ENCODE measurements at regions not wholly inside any gene's neighbourhood (a gene's known extent, or its start where the extent isn't known, plus 50 kb on each side); places are given as distances from the start of the nearest gene placed in this dataset.

DNA sequence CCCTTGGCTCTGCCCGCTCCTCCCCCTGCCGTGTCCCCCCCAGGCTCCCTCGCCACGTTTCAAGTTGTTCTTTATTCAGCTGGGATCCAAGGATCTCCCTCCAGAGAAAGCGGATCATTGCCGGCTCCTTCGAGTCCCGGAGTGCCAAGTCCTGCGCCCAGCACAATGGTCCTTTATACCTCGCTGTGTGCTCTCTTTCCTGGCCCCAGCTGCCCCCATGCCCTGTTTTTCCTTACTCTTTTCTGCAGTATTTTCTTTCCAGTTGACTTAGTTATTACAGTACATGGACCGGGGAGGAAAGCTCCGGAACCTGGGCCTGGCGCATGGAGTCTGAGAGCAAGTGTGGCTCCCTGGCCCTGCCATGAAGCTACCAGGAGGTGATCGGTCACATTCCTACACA lies 88.1 kb upstream of the KMT2C start:
- Mint-ChIP-seq H3K4me1 (no peaks in the 10 kb centered on the region), H3K27me3 (ENCODE audit: low read depth in 2 of 2) (peaks cover 0 to 6% of the 10 kb centered on the region in 2 donors), H3K9me3 (no peaks in the 10 kb centered on the region), H3K27ac (no peak overlapping the region), H3K4me3 (no peak overlapping the region), H3K36me3 (no peaks in the 10 kb centered on the region)
- Histone ChIP-seq H3K9me3 (ENCODE audit: control insufficient read depth, insufficient read depth, low read length) (no peaks in the 10 kb centered on the region), H3K27me3 (ENCODE audit: control insufficient read depth, insufficient read depth, low read length) (no peaks in the 10 kb centered on the region), H3K36me3 (ENCODE audit: control insufficient read depth, insufficient read depth, low read length) (no peaks in the 10 kb centered on the region), H3K27ac (ENCODE audit: low read length) (no peak overlapping the region), H3K4me1 (ENCODE audit: control insufficient read depth, insufficient read depth, low read length) (no peaks in the 10 kb centered on the region), H3K4me3 (ENCODE audit: low read length) (no peak overlapping the region)
- ATAC-seq (no peak), DNase-seq (no peak)
- intact Hi-C loops (cut with micrococcal nuclease): no loop called here
- TF ChIP-seq CTCF (IDR thresholded peaks at IDR 0.05): no peak
- 92% methylated on average over 14 of the region's 14 CpGs for WGBS (ENCODE audit: insufficient coverage)

- TF ChIP-seq CTCF (IDR thresholded peaks at IDR 0.05): no peak
- 29% methylated on average over 10 of the region's 10 CpGs for WGBS (ENCODE audit: insufficient coverage)
- intact Hi-C loops (cut with micrococcal nuclease): no loop called here
- H3K4me3 Mint-ChIP-seq: no peak overlapping the region
- Histone ChIP-seq H3K27ac (ENCODE audit: low read length) (no peak overlapping the region), H3K4me3 (ENCODE audit: low read length) (no peak overlapping the region), H3K9me3 (ENCODE audit: control insufficient read depth, insufficient read depth, low read length) (no peaks in the 10 kb centered on the region), H3K4me1 (ENCODE audit: control insufficient read depth, insufficient read depth, low read length) (no peaks in the 10 kb centered on the region), H3K36me3 (ENCODE audit: control insufficient read depth, insufficient read depth, low read length) (no peaks in the 10 kb centered on the region), H3K27me3 (ENCODE audit: control insufficient read depth, insufficient read depth, low read length) (no peaks in the 10 kb centered on the region)
- ATAC-seq (no peak), DNase-seq (no peak)
- no peaks in the 10 kb centered on the region for H3K36me3 Mint-ChIP-seq
- H3K9me3 Mint-ChIP-seq: no peaks in the 10 kb centered on the region
- no peaks in the 10 kb centered on the region for H3K4me1 Mint-ChIP-seq
- no peak overlapping the region for H3K27ac Mint-ChIP-seq
- H3K27me3 Mint-ChIP-seq (ENCODE audit: low read depth in 2 of 2): peaks cover 0 to 6% of the 10 kb centered on the region in 2 donors
Measured at GRCh38 chr7:152522571-152523067, 86.8 kb upstream of the KMT2C start.

GRCh38 chr7:152521420-152522337 lies 85.9 kb upstream of the KMT2C start:
- peaks cover 0 to 6% of the 10 kb centered on the region in 2 donors for H3K27me3 Mint-ChIP-seq (ENCODE audit: low read depth in 2 of 2)
- H3K4me1 ChIP-seq (ENCODE audit: control insufficient read depth, insufficient read depth, low read length): no peaks in the 10 kb centered on the region
- no peak for ATAC-seq
- H3K36me3 ChIP-seq (ENCODE audit: control insufficient read depth, insufficient read depth, low read length): no peaks in the 10 kb centered on the region
- H3K27ac Mint-ChIP-seq: no peak overlapping the region
- H3K27me3 ChIP-seq (ENCODE audit: control insufficient read depth, insufficient read depth, low read length): no peaks in the 10 kb centered on the region
- no peak for TF ChIP-seq CTCF (IDR thresholded peaks at IDR 0.05)
- 69% methylated on average over 11 of the region's 11 CpGs for WGBS (ENCODE audit: insufficient coverage)
- no peaks in the 10 kb centered on the region for H3K4me1 Mint-ChIP-seq
- H3K9me3 ChIP-seq (ENCODE audit: control insufficient read depth, insufficient read depth, low read length): no peaks in the 10 kb centered on the region
- H3K4me3 ChIP-seq (ENCODE audit: low read length): no peak overlapping the region
- no peak overlapping the region for H3K27ac ChIP-seq (ENCODE audit: low read length)
- H3K9me3 Mint-ChIP-seq: no peaks in the 10 kb centered on the region
- H3K36me3 Mint-ChIP-seq: no peaks in the 10 kb centered on the region
- intact Hi-C loops (cut with micrococcal nuclease): no loop called here
- DNase-seq: no peak
- H3K4me3 Mint-ChIP-seq: no peak overlapping the region
